ENCODE measurements at regions not wholly inside any gene's neighbourhood (a gene's known extent, or its start where the extent isn't known, plus 50 kb on each side); places are given as distances from the start of the nearest gene placed in this dataset.

DNA sequence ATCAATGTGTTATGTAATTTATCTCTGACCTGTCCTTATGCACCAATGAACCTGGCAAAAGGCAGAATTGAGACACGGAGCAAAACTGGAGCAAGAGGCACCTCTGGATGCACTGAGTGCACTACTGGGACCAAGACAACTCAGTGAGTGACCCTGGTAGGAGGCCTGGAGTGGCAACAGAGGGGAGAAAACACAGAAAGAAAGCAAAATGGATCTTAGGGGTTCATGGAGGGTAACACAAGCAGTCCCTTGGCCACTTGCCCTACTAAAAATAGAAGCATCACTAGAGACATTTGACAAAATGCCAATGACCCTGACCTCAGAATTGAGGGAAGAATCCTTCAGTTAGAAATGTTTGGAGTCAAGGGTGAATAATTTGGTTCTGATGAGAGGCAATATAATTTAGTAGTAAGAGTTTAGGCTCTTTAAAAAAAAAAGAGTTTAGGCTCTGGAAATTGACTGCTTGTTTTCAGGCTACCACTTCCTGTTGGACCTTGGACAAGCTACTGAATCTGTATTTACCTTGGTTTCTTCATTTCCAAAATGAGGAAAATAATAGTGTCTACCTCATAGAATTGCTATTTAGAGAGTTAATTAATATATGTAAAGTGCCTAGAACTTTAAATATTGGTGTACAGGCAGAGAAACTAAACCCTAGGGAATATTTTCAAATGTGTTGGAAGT, 234.9 kb upstream of the TARS1 start (continued):
- TF ChIP-seq, protein P1, sequence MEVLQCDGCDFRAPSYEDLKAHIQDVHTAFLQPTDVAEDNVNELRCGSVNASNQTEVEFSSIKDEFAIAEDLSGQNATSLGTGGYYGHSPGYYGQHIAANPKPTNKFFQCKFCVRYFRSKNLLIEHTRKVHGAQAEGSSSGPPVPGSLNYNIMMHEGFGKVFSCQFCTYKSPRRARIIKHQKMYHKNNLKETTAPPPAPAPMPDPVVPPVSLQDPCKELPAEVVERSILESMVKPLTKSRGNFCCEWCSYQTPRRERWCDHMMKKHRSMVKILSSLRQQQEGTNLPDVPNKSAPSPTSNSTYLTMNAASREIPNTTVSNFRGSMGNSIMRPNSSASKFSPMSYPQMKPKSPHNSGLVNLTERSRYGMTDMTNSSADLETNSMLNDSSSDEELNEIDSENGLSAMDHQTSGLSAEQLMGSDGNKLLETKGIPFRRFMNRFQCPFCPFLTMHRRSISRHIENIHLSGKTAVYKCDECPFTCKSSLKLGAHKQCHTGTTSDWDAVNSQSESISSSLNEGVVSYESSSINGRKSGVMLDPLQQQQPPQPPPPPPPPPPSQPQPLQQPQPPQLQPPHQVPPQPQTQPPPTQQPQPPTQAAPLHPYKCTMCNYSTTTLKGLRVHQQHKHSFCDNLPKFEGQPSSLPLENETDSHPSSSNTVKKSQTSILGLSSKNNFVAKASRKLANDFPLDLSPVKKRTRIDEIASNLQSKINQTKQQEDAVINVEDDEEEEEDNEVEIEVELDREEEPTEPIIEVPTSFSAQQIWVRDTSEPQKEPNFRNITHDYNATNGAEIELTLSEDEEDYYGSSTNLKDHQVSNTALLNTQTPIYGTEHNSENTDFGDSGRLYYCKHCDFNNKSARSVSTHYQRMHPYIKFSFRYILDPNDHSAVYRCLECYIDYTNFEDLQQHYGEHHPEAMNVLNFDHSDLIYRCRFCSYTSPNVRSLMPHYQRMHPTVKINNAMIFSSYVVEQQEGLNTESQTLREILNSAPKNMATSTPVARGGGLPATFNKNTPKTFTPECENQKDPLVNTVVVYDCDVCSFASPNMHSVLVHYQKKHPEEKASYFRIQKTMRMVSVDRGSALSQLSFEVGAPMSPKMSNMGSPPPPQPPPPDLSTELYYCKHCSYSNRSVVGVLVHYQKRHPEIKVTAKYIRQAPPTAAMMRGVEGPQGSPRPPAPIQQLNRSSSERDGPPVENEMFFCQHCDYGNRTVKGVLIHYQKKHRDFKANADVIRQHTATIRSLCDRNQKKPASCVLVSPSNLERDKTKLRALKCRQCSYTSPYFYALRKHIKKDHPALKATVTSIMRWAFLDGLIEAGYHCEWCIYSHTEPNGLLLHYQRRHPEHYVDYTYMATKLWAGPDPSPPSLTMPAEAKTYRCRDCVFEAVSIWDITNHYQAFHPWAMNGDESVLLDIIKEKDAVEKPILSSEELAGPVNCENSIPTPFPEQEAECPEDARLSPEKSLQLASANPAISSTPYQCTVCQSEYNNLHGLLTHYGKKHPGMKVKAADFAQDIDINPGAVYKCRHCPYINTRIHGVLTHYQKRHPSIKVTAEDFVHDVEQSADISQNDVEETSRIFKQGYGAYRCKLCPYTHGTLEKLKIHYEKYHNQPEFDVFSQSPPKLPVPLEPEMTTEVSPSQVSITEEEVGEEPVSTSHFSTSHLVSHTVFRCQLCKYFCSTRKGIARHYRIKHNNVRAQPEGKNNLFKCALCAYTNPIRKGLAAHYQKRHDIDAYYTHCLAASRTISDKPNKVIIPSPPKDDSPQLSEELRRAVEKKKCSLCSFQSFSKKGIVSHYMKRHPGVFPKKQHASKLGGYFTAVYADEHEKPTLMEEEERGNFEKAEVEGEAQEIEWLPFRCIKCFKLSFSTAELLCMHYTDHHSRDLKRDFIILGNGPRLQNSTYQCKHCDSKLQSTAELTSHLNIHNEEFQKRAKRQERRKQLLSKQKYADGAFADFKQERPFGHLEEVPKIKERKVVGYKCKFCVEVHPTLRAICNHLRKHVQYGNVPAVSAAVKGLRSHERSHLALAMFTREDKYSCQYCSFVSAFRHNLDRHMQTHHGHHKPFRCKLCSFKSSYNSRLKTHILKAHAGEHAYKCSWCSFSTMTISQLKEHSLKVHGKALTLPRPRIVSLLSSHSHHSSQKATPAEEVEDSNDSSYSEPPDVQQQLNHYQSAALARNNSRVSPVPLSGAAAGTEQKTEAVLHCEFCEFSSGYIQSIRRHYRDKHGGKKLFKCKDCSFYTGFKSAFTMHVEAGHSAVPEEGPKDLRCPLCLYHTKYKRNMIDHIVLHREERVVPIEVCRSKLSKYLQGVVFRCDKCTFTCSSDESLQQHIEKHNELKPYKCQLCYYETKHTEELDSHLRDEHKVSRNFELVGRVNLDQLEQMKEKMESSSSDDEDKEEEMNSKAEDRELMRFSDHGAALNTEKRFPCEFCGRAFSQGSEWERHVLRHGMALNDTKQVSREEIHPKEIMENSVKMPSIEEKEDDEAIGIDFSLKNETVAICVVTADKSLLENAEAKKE (CRISPR knock-in tag; IDR thresholded peaks at IDR 0.05) = no peak
- TF ChIP-seq JUNB (IDR thresholded peaks at IDR 0.05; ENCODE audit: unreplicated experiment) (no peak), EZH2 (IDR thresholded peaks at IDR 0.05; ENCODE audit: low read depth, unreplicated experiment) (no peak), ZNF114 (CRISPR knock-in tag; IDR thresholded peaks at IDR 0.05) (no peak), REST (IDR thresholded peaks at IDR 0.05; ENCODE audit: unreplicated experiment) (no peak), STAT1 (IDR thresholded peaks at IDR 0.05; ENCODE audit: unreplicated experiment) (no peak), NANOG (IDR thresholded peaks at IDR 0.05; ENCODE audit: borderline replicate concordance) (no peak)
- TF ChIP-seq, protein P2, sequence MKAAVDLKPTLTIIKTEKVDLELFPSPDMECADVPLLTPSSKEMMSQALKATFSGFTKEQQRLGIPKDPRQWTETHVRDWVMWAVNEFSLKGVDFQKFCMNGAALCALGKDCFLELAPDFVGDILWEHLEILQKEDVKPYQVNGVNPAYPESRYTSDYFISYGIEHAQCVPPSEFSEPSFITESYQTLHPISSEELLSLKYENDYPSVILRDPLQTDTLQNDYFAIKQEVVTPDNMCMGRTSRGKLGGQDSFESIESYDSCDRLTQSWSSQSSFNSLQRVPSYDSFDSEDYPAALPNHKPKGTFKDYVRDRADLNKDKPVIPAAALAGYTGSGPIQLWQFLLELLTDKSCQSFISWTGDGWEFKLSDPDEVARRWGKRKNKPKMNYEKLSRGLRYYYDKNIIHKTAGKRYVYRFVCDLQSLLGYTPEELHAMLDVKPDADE (IDR thresholded peaks at IDR 0.05) = no peak

Data from GM23338 (cell line).